Naive thymus-derived CD4-positive, alpha-beta T cell (primary cell): ENCODE measurements at regions not wholly inside any gene's neighbourhood (a gene's known extent, or its start where the extent isn't known, plus 50 kb on each side); places are given as distances from the start of the nearest gene placed in this dataset.
A peak's percentile ranks its signal among the peaks of the same experiment; 100 is the strongest.

Source experiments
- ATAC-seq: fragments of 150-1000 bp; cut with Tn5 transposase; 2 replicates; pipeline ENCODE4 v1.10.0; 2021; ENCODE audit warnings: mild to moderate bottlenecking, moderate library complexity
- CTCF ChIA-PET: fragments of 350-600 bp; sonication (Branson Sonifier 250); formaldehyde crosslinking; loops from one replicate; lab custom pipeline; 2021; ENCODE audit warnings: antibody characterized with exemption; lab: Charles Lee
- POLR2A ChIA-PET: fragments of 350-600 bp; sonication (Branson Sonifier 250); formaldehyde crosslinking; loops from one replicate; lab custom pipeline; 2021; ENCODE audit warnings: antibody characterized with exemption, inconsistent platforms; lab: Charles Lee
- DNase-seq, 9 donors: peaks; one replicate each; pipeline versions ENCODE4 v3.0.0 to v3.0.0-alpha.2; 2020 to 2022; ENCODE audit warnings: mixed read lengths in 1 of 9
- H3K27ac ChIP-seq: one replicate; pipeline ENCODE4 v1.7.0; 2013; ENCODE audit warnings: mild to moderate bottlenecking, low read depth, low read length, moderate library complexity
- H3K27me3 ChIP-seq, 2 donors: one replicate each; pipeline ENCODE4 v1.7.0; 2013; ENCODE audit warnings: low read length in 2 of 2, mild to moderate bottlenecking in 2 of 2, moderate library complexity in 2 of 2; ENCODE audit not compliant: control insufficient read depth in 2 of 2, insufficient read depth in 2 of 2
- H3K36me3 ChIP-seq, 3 experiments: 1 replicate in 2 of 3; 2 replicates in 1 of 3; pipeline ENCODE4 v1.7.0; 2013; ENCODE audit warnings: low read length in 3 of 3, mild to moderate bottlenecking in 3 of 3, moderate library complexity in 1 of 3; ENCODE audit not compliant: insufficient read depth in 3 of 3, control insufficient read depth in 2 of 3
- H3K4me1 ChIP-seq, 2 donors: one replicate each; pipeline ENCODE4 v1.7.0; 2013; ENCODE audit warnings: low read length in 2 of 2, mild to moderate bottlenecking in 2 of 2, moderate library complexity in 1 of 2; ENCODE audit not compliant: control insufficient read depth in 2 of 2, insufficient read depth in 2 of 2
- H3K4me3 ChIP-seq: 2 replicates; pipeline ENCODE4 v1.7.0; 2013; ENCODE audit warnings: mild to moderate bottlenecking, low read length
- H3K9me3 ChIP-seq, 3 experiments: 1 replicate in 2 of 3; 2 replicates in 1 of 3; pipeline ENCODE4 v1.7.0; 2013; ENCODE audit warnings: low read length in 3 of 3; ENCODE audit not compliant: control insufficient read depth in 2 of 3
- H3K27ac Mint-ChIP-seq, 9 donors: one replicate each; pipeline ENCODE4 v1.8.0; 2020 to 2022; ENCODE audit warnings: mixed read lengths in 9 of 9, mild to moderate bottlenecking in 8 of 9, moderate library complexity in 5 of 9, inconsistent platforms in 2 of 9
- H3K27me3 Mint-ChIP-seq, 5 donors: one replicate each; pipeline ENCODE4 v1.8.0; 2021 to 2022; ENCODE audit warnings: mixed read lengths in 5 of 5, mild to moderate bottlenecking in 1 of 5
- H3K36me3 Mint-ChIP-seq, 5 donors: one replicate each; pipeline ENCODE4 v1.8.0; 2020 to 2022; ENCODE audit warnings: mixed read lengths in 5 of 5, mild to moderate bottlenecking in 3 of 5, inconsistent platforms in 1 of 5
- H3K4me1 Mint-ChIP-seq, 7 donors: one replicate each; pipeline ENCODE4 v1.8.0; 2020 to 2022; ENCODE audit warnings: mixed read lengths in 7 of 7, mild to moderate bottlenecking in 3 of 7, inconsistent platforms in 1 of 7
- H3K4me3 Mint-ChIP-seq, 10 donors: one replicate each; pipeline ENCODE4 v1.8.0; 2020 to 2022; ENCODE audit warnings: mild to moderate bottlenecking in 10 of 10, mixed read lengths in 10 of 10, moderate library complexity in 6 of 10, inconsistent platforms in 2 of 10
- H3K9me3 Mint-ChIP-seq, 11 donors: one replicate each; pipeline ENCODE4 v1.8.0; 2020 to 2022; ENCODE audit warnings: mixed read lengths in 11 of 11, mild to moderate bottlenecking in 4 of 11, inconsistent platforms in 1 of 11, moderate library complexity in 1 of 11
- intact Hi-C, 2 donors: fragments of 100-400 bp; cut with micrococcal nuclease; formaldehyde crosslinking; loops; one replicate each; pipeline ENCODE4 v1.15.1; 2023

- H3K27me3 Mint-ChIP-seq = no peaks in the 10 kb centered on the region
- peak overlapping the region in 9 of 10 donors; percentile 17 to 65 (median 44) for H3K4me3 Mint-ChIP-seq
- H3K27ac Mint-ChIP-seq = peak overlapping the region in 5 of 9 donors; percentile 2 to 89 (median 45)
- H3K36me3 Mint-ChIP-seq = peaks cover 0 to 38% (median 0%) of the 10 kb centered on the region in 5 donors
- H3K9me3 ChIP-seq = no peaks in the 10 kb centered on the region
- peak overlapping the region; percentile 32 for H3K4me3 ChIP-seq
- ATAC-seq (peak; percentile 77), DNase-seq (peak in 7 of 9 donors; percentile 23 to 54 (median 45))
- POLR2A ChIA-PET = interaction anchor here (1.8 kb wide), 1 partner anchor 57 kb away, joined by 3 read pairs; no protein-coding TSS in a partner anchor
- no peaks in the 10 kb centered on the region for H3K36me3 ChIP-seq
- H3K27ac ChIP-seq = no peak overlapping the region
- peaks cover 13 to 57% (median 46%) of the 10 kb centered on the region in 7 donors for H3K4me1 Mint-ChIP-seq
- no peaks in the 10 kb centered on the region for H3K27me3 ChIP-seq
- CTCF ChIA-PET = no interaction called here
- peaks cover 0 to 20% (median 0%) of the 10 kb centered on the region in 11 donors for H3K9me3 Mint-ChIP-seq
- intact Hi-C loops = loop anchor here (1.0 to 10.0 kb wide), 7 partner anchors 13 to 963 kb away; partner anchors contain the start of gene RGS1 (in 1 of the 2)
- peaks cover 14 to 41% of the 10 kb centered on the region in 2 donors for H3K4me1 ChIP-seq
Observed at GRCh38 chr1:193537266-193538002, 351.0 kb upstream of the B3GALT2 start.

- no peak overlapping the region for H3K4me3 Mint-ChIP-seq
- ChIA-PET POLR2A (interaction anchor here (0.5 to 1.5 kb wide), 2 partner anchors 9 to 31 kb away, joined by 4 to 6 read pairs; no protein-coding TSS in a partner anchor), CTCF (no interaction called here)
- no peak overlapping the region for H3K27ac Mint-ChIP-seq
- Histone ChIP-seq H3K9me3 (no peaks in the 10 kb centered on the region), H3K4me1 (peaks cover 4 to 12% of the 10 kb centered on the region in 2 donors), H3K36me3 (no peaks in the 10 kb centered on the region), H3K4me3 (no peak overlapping the region), H3K27me3 (no peaks in the 10 kb centered on the region), H3K27ac (no peak overlapping the region)
- H3K36me3 Mint-ChIP-seq = peaks cover 0 to 34% (median 0%) of the 10 kb centered on the region in 5 donors
- ATAC-seq = no peak
- no peaks in the 10 kb centered on the region for H3K27me3 Mint-ChIP-seq
- no peak for DNase-seq
- peaks cover 0 to 24% (median 18%) of the 10 kb centered on the region in 7 donors for H3K4me1 Mint-ChIP-seq
- H3K9me3 Mint-ChIP-seq = peaks cover 0 to 29% (median 0%) of the 10 kb centered on the region in 11 donors
- intact Hi-C loops = loop anchor here in 1 of 2 donors (10.0 kb wide), 1 partner anchor 959 kb away; the partner anchor contains the start of gene RGS1
Observed at GRCh38 chr1:193533853-193534252, 347.4 kb upstream of the B3GALT2 start.

DNA sequence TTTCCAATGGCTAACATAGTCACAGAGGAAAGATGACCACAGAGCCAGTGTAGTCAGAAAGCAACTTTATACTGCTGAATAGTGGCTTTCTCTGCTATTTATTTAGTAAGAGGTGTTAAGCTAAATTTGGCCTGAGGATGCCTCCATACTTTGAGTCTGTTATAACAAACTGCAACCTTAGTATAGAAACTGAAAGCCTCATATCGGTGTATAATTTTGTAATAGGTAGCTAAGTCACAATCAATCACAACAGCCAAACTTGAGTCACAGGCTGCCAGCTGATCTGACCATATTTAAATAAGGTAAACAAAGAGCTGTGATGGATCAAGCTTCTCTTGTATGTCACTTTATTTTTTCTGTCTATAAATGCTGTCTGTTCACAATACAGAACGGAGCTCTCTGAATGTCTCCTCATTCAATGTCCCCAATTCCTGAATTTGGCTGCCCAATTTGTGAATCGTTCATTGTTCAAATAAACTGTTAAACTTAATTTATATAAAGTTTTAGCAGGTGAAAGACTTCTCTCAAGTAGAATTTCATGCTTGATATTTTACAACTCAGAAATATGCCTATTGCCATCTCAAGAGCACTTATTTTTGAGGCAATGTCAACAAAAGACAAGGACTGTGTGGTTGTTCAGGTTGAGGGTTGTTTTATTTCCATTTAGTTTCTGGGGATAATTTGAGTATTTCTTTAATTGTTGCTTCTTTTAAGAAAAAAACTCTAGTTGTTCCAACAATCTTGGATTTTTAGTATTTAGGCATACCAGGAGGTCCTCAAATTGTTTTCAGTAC lies 339.7 kb upstream of the B3GALT2 start:
- POLR2A ChIA-PET = interaction anchor here (2.0 kb wide), 1 partner anchor 20 kb away, joined by 7 read pairs; no protein-coding TSS in a partner anchor
- intact Hi-C loops = loop anchor here in 1 of 2 donors (2.0 kb wide), 1 partner anchor 13 kb away; no protein-coding TSS in a partner anchor
- H3K36me3 ChIP-seq = no peaks in the 10 kb centered on the region
- H3K4me1 ChIP-seq = no peaks in the 10 kb centered on the region
- CTCF ChIA-PET = no interaction called here
- H3K4me1 Mint-ChIP-seq = peaks cover 0 to 8% (median 0%) of the 10 kb centered on the region in 7 donors
- H3K27me3 Mint-ChIP-seq = no peaks in the 10 kb centered on the region
- no peak overlapping the region for H3K4me3 Mint-ChIP-seq
- H3K27ac ChIP-seq = no peak overlapping the region
- DNase-seq (no peak), ATAC-seq (no peak)
- peaks cover 0 to 20% (median 0%) of the 10 kb centered on the region in 5 donors for H3K36me3 Mint-ChIP-seq
- peaks cover 0 to 12% (median 0%) of the 10 kb centered on the region in 11 donors for H3K9me3 Mint-ChIP-seq
- H3K27me3 ChIP-seq = no peaks in the 10 kb centered on the region
- no peaks in the 10 kb centered on the region for H3K9me3 ChIP-seq
- no peak overlapping the region for H3K4me3 ChIP-seq
- no peak overlapping the region for H3K27ac Mint-ChIP-seq

GRCh38 chr1:193525411-193525810 lies 339.0 kb upstream of the B3GALT2 start:
- ATAC-seq = no peak
- intact Hi-C loops = loop anchor here in 1 of 2 donors (2.0 kb wide), 1 partner anchor 13 kb away; no protein-coding TSS in a partner anchor
- Histone ChIP-seq H3K36me3 (no peaks in the 10 kb centered on the region), H3K4me1 (no peaks in the 10 kb centered on the region), H3K9me3 (no peaks in the 10 kb centered on the region), H3K27me3 (no peaks in the 10 kb centered on the region), H3K4me3 (no peak overlapping the region), H3K27ac (no peak overlapping the region)
- ChIA-PET POLR2A (no interaction called here), CTCF (no interaction called here)
- H3K27ac Mint-ChIP-seq = no peak overlapping the region
- H3K36me3 Mint-ChIP-seq = peaks cover 0 to 15% (median 0%) of the 10 kb centered on the region in 5 donors
- peaks cover 0 to 8% (median 0%) of the 10 kb centered on the region in 7 donors for H3K4me1 Mint-ChIP-seq
- DNase-seq = no peak
- H3K27me3 Mint-ChIP-seq = no peaks in the 10 kb centered on the region
- no peak overlapping the region for H3K4me3 Mint-ChIP-seq
- peaks cover 0 to 8% (median 0%) of the 10 kb centered on the region in 11 donors for H3K9me3 Mint-ChIP-seq

- H3K36me3 Mint-ChIP-seq = peaks cover 0 to 19% (median 0%) of the 10 kb centered on the region in 5 donors
- H3K9me3 Mint-ChIP-seq = peaks cover 0 to 13% (median 0%) of the 10 kb centered on the region in 11 donors
- intact Hi-C loops = loop anchor here in 1 of 2 donors (2.0 kb wide), 1 partner anchor 14 kb away; no protein-coding TSS in a partner anchor
- Histone ChIP-seq H3K9me3 (no peaks in the 10 kb centered on the region), H3K4me1 (no peaks in the 10 kb centered on the region), H3K27ac (no peak overlapping the region), H3K4me3 (no peak overlapping the region), H3K27me3 (no peaks in the 10 kb centered on the region), H3K36me3 (no peaks in the 10 kb centered on the region)
- DNase-seq (no peak), ATAC-seq (no peak)
- POLR2A ChIA-PET = interaction anchor here (0.8 to 1.3 kb wide), 4 partner anchors 9 to 15 kb away, joined by 3 to 4 read pairs (median 4); no protein-coding TSS in a partner anchor
- no peak overlapping the region for H3K4me3 Mint-ChIP-seq
- H3K27ac Mint-ChIP-seq = no peak overlapping the region
- CTCF ChIA-PET = interaction anchor here (0.6 kb wide), 1 partner anchor 83 kb away, joined by 3 read pairs; no protein-coding TSS in a partner anchor
- H3K4me1 Mint-ChIP-seq = peaks cover 0 to 8% (median 0%) of the 10 kb centered on the region in 7 donors
- no peaks in the 10 kb centered on the region for H3K27me3 Mint-ChIP-seq
Observed at GRCh38 chr1:193524616-193525015, 338.2 kb upstream of the B3GALT2 start.

GRCh38 chr1:193524021-193524420 lies 337.6 kb upstream of the B3GALT2 start:
- Histone ChIP-seq H3K36me3 (no peaks in the 10 kb centered on the region), H3K4me3 (no peak overlapping the region), H3K4me1 (no peaks in the 10 kb centered on the region), H3K27me3 (no peaks in the 10 kb centered on the region), H3K9me3 (no peaks in the 10 kb centered on the region), H3K27ac (no peak overlapping the region)
- H3K4me1 Mint-ChIP-seq = peaks cover 0 to 8% (median 0%) of the 10 kb centered on the region in 7 donors
- ATAC-seq (no peak), DNase-seq (no peak)
- H3K9me3 Mint-ChIP-seq = peaks cover 0 to 18% (median 0%) of the 10 kb centered on the region in 11 donors
- no peaks in the 10 kb centered on the region for H3K27me3 Mint-ChIP-seq
- intact Hi-C loops = loop anchor here in 1 of 2 donors (2.0 kb wide), 1 partner anchor 15 kb away; no protein-coding TSS in a partner anchor
- POLR2A ChIA-PET = interaction anchor here (0.9 to 1.3 kb wide), 3 partner anchors 8 to 16 kb away, joined by 3 to 4 read pairs (median 4); no protein-coding TSS in a partner anchor
- no peak overlapping the region for H3K4me3 Mint-ChIP-seq
- H3K27ac Mint-ChIP-seq = no peak overlapping the region
- CTCF ChIA-PET = no interaction called here
- peaks cover 0 to 23% (median 0%) of the 10 kb centered on the region in 5 donors for H3K36me3 Mint-ChIP-seq
